Activated gamma-delta T cell (primary cell): ENCODE measurements at regions not wholly inside any gene's neighbourhood (a gene's known extent, or its start where the extent isn't known, plus 50 kb on each side); places are given as distances from the start of the nearest gene placed in this dataset.
"Not testable (repeated sequence)": the region's sequence is repeated elsewhere in the genome, so short reads cannot be mapped to it uniquely, and the experiment has no call there.

Experiments
- DNase-seq: peaks from one replicate; lab custom pipeline; 2025; lab: John Stamatoyannopoulos, UW

- no peak for DNase-seq
Measured at GRCh38 chr18:71249791-71250190, 960.9 kb downstream of the SOCS6 start.

DNA sequence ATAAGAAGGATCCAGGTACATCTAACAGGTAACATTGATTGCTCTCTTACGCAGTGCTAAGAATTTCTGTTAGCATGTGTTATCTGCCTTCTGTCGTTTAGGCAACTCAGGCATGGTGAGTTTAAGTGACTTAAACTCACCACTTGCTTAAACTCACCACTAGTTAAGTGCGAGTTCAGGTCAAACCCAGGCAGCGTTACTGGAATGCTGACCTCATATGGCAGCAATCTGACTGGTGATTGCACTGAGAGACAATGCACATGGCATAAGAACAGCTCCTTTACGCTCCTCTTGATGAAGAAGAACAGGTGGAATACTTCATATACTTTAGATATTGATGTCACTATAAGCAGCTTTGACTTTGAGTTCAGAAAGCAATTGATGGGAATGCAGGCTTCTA lies 954.1 kb downstream of the SOCS6 start:
- no peak for DNase-seq

DNA sequence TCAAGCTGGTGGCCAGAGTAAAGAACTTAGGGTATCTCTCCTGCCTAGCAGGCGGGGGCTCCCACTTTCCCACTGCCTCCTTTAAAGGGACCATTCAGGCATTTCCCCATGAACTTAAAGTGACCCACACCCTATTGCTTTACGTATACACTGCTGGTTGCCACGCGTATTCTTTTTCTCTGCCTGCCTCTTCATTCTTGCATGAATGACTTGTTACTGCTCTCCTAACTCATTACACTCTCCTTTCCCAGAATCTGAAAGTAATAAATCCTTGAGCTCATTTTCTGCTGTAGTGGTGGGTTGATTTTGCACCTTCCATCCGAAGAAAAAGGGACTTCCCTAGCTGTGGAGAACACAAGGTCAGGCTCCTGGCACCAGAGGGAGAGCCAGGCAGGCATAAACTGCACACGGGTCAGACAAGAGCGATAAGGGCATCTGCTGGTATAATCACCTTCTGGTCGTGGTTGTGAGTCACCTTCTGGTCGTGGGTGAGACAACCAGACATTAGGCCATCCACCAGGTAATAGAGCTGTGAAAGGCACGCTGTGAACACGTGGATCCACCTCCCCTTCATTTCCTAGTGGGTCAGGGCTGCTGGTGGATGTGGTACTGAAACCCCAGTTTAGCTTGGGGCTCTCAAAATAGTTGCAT lies 950.3 kb downstream of the SOCS6 start:
- DNase-seq = no peak

GRCh38 chr18:71237641-71238040 lies 948.8 kb downstream of the SOCS6 start:
- DNase-seq = no peak

DNA sequence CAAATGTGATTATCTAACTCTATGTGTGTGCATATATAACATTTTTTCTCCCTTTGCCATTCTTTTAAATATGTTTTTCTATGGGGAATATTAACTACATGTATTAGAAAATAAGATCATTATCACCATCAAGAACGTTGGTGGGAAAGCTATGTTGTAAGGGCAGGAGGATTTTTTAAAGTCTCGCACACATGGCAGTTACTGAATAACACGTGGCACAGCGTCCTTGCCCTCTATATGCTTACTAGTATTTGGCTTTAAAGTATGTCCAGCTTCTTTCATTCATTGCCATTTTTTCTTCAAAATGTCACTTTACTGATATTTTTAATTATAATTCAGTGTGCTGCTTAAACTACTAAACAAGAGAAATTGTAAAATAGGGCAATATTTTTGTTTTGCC lies 944.3 kb downstream of the SOCS6 start:
- no peak for DNase-seq

DNA sequence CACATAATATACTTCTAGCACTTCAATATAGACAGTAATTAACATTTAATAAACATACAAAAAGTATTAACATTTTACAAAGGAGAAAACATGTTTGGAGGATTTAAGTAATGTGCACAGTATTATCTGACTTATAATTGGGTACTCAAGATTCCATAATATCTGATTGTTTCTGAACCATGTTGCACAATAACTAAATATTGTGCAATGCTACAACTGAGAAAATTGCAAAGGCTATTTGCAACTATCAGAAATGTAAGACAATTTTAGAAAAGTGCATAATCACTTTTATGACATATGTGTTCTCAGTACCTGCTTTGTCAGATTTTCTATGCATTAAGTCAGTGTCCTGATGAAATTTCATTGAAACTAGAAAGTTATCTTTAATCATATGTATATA lies 934.6 kb downstream of the SOCS6 start:
- DNase-seq = no peak

- DNase-seq = no peak
Measured at GRCh38 chr18:71221405-71221804, 932.6 kb downstream of the SOCS6 start.

DNA sequence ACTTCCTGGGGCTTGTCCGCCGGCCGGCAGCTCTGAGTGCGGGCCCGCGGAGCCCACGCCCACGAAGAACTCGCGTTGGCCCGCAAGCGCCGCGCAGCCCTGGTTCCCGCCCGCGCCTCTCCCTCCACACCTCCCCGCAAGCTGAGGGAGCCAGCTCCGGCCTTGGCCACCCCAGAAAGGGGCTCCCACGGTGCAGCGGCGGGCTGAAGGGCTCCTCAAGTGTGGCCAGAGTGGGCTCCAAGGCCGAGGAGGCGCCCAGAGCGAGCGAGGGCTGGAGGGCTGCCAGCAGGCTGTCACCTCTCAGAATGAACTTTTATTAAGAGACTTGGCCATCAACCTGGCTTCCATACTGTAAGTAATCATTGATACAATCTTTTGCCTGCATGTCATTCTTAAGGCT lies 923.9 kb downstream of the SOCS6 start:
- DNase-seq = not testable (repeated sequence)

DNA sequence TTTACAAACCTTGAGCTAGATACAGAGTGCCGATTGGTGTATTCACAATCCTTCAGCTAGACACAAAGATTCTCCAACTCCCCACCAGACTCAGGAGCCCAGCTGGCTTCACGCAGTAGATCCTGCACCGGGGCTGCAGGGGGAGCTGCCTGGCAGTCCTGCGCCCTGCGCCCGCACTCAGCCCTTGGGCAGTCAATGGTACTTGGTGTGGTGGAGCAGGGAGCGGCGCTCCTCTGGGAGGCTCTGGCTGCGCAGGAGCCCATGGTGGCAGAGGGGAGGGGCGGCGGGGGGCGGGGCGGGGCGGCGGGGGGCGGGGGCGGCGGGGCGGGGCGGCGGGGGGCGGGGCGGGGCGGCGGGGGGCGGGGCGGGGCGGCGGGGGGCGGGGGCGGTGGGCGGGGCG lies 923.4 kb downstream of the SOCS6 start:
- DNase-seq = no peak

GRCh38 chr18:71209944-71210343 lies 921.1 kb downstream of the SOCS6 start:
- no peak for DNase-seq

DNA sequence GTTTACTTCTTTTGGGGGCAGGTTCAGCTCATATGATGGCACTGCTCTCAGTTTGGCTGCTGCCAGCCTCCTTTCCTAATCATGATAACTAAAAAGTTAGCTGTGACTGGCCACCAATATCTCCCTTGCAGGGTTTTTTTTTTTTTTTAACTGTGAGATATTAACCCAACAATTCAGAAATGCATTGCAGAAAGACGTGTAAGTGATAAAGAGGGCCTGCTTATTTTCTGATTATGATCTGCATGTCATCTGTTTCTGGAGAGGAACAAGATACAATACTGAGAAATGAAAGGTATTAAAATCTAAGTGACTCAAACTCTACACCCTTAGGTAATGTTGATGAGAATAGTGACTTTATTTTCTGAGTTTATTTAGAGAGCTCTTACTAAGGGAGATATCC lies 905.6 kb downstream of the SOCS6 start:
- no peak for DNase-seq

DNA sequence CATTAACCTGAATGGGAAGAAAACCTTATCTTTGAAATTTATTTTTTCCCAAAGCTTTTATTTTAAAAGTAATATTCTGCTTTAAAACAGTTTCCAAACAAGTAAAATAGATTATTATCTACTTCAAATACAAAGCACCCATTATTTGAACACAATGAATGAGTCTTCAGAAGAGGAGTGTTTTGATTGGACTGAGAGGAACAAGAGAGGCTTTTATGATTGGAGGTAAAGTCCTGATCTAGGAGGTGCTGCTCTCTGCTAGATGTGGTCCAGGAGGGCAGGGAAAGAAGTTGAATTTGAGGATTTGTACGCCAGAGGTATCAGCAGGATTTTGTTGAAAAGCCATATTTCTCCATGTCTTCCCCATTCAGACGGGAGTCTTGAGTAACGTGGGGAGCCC lies 900.7 kb downstream of the SOCS6 start:
- no peak for DNase-seq

GRCh38 chr18:71168557-71169145 lies 879.8 kb downstream of the SOCS6 start:
- DNase-seq = no peak

DNA sequence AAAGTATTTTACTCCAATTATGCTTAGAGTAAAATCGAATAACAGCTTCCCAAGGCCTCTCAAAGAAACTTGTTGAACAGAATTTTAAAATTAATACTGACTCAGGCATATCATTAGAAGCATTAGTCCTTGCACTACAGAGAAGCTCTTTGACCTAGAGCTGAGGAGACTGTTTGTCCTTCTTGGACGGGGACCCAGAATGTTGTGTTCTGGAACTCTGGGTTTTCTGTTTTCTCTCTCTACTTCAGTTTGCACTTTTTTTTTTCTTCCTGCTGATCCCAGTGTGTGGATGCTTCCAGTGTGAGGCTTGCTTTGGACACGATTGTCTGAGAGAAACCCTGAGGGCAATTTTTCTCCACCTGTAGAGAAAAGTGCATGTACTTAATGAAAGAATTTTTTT lies 847.6 kb downstream of the SOCS6 start:
- no peak for DNase-seq

DNA sequence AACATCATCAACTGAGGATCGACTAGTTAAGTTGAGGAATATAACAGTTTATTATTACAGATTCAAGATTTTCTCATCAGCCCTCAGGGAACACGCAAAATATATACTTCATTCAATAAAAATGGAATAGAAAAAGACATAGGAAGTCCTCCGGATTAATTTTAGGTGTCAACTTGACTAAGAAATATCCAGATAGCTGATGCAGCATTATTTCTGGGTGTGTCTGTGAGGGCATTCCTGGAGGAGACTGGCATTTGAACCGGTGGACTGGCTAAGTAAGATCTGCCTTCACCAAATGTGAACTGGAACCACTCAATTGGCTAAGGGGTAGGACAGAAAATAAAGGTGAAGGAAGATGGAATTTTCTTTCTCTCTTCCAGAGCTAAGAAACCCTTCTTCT lies 845.3 kb downstream of the SOCS6 start:
- no peak for DNase-seq

DNA sequence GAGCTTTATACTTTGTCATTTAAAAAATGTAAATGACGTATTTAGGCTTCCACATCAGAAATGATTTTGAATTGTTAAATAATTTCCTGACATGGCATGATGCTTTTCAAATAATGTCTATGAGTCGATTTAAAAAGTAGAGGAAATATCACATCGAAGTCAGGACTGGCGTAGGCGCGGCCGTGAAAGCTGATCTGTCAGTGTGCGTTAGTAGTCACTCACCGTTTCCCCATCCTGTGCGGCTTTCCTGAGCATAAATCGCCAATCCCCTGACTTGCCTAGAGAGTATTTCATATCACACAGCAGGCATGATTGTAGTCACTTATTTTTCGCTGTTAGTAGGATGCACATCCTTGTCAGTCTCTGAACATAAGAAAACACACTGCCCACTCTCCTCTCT lies 843.1 kb downstream of the SOCS6 start:
- no peak for DNase-seq

- no peak for DNase-seq
Measured at GRCh38 chr18:71130351-71130750, 841.5 kb downstream of the SOCS6 start.

DNA sequence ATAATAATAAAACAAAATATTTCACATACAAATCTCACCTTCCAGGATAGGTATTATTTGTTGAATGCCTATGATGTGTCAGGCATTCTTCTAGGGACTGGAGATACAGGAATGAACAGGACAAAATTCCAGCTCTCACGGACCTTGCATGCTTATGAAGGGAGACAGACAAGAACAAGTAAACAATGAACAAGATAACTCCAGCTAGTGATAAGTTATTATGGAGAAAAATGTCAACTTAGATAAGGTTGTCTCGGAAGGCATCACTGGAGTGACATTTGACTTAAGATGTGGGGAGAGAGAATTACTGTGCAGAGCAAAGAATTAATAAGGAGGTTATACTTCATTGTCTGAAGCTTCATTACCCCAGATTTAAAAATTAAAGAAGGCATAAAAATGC lies 836.7 kb downstream of the SOCS6 start:
- DNase-seq = no peak

GRCh38 chr18:71116535-71116934 lies 827.7 kb downstream of the SOCS6 start:
- DNase-seq = no peak

- DNase-seq = no peak
Measured at GRCh38 chr18:71115261-71115660, 826.4 kb downstream of the SOCS6 start.

DNA sequence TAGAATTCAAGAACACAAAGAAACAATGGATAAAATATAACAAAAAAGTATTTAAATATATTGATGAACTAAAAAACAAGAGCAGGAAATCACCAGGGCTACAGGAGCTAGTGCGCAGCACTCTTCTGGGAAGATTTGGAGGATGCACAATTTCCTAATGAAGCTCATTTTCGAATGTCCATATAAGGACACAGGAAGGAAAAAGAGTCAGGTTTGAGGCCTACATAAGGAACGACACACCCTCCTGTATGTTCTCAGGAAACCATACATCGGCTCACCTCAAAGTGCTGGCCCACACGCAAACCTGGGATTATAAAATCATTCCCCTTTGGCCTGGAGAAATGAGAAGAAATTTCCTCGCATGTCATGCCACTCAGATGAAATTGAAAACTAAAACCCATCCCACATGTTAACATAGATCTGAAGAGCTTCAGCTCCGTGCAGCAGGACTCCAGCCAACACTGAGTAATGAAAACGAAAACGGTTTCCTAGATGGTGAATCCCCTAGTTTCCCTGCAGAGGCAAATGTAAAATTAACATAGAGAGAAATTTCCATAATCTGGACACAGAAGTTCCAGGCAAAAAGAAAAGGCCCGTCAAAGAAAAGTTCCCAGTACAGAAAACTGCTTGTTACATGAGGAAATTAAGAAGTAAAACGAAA lies 825.8 kb downstream of the SOCS6 start:
- DNase-seq = no peak

DNA sequence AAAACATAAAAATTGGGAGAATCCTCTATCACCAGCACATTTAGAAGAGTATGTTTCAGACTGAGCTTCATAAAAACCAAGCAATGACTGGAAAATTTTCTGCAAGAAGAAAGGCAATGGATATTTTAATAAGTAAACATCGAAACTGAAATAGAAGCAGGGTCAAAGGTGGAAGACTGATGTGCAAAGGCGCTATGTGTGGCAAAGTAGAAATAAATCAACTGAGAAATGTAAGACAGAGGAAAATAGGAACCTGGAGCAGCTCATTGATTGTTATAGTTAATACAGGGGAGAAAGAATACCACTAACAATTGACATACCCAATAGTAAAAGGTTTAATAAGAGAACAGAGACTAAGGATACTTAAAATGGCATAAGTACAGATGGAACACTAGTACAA lies 818.4 kb downstream of the SOCS6 start:
- DNase-seq = no peak

GRCh38 chr18:71106701-71107100 lies 817.9 kb downstream of the SOCS6 start:
- DNase-seq = no peak
